NCI-H187 treated with DMSO at 0.1 percent for 48 hours (cell line): ENCODE measurements at regions not wholly inside any gene's neighbourhood (a gene's known extent, or its start where the extent isn't known, plus 50 kb on each side); places are given as distances from the start of the nearest gene placed in this dataset.
"Not testable (repeated sequence)": the region's sequence is repeated elsewhere in the genome, so short reads cannot be mapped to it uniquely, and the experiment has no call there.

Experiments
- DNase-seq: peaks from one replicate; lab custom pipeline; 2025; lab: John Stamatoyannopoulos, UW

- no peak for DNase-seq
Observed at GRCh38 chr14:34300330-34300729, 161.7 kb downstream of the SPTSSA start.

GRCh38 chr14:34299360-34299759 lies 162.7 kb downstream of the SPTSSA start:
- no peak for DNase-seq

GRCh38 chr14:34297786-34298520 lies 164.1 kb downstream of the SPTSSA start:
- no peak for DNase-seq

GRCh38 chr14:34283590-34283989 lies 178.4 kb downstream of the SPTSSA start:
- DNase-seq: no peak

- no peak for DNase-seq
Observed at GRCh38 chr14:34277191-34277590, 184.8 kb downstream of the SPTSSA start.

- DNase-seq: no peak
Observed at GRCh38 chr14:34275530-34275929, 186.5 kb downstream of the SPTSSA start.

GRCh38 chr14:34275078-34275477 lies 187.0 kb downstream of the SPTSSA start:
- no peak for DNase-seq

GRCh38 chr14:34273716-34274115 lies 188.3 kb downstream of the SPTSSA start:
- DNase-seq: not testable (repeated sequence)

GRCh38 chr14:34270361-34270760 lies 191.7 kb downstream of the SPTSSA start:
- DNase-seq: no peak

GRCh38 chr14:34266344-34266743 lies 195.7 kb downstream of the SPTSSA start:
- DNase-seq: no peak

- DNase-seq: no peak
Observed at GRCh38 chr14:34262127-34262910, 199.7 kb downstream of the SPTSSA start.

GRCh38 chr14:34259996-34260395 lies 202.0 kb downstream of the SPTSSA start:
- no peak for DNase-seq

- no peak for DNase-seq
Observed at GRCh38 chr14:34258318-34258717, 203.7 kb downstream of the SPTSSA start.

GRCh38 chr14:34257505-34257904 lies 204.5 kb downstream of the SPTSSA start:
- no peak for DNase-seq

- DNase-seq: no peak
Observed at GRCh38 chr14:34256223-34256622, 205.8 kb downstream of the SPTSSA start.

- no peak for DNase-seq
Observed at GRCh38 chr14:34254571-34254970, 207.5 kb downstream of the SPTSSA start.

- no peak for DNase-seq
Observed at GRCh38 chr14:34254031-34254430, 208.0 kb downstream of the SPTSSA start.

- DNase-seq: no peak
Observed at GRCh38 chr14:34252227-34252626, 209.8 kb downstream of the SPTSSA start.

- no peak for DNase-seq
Observed at GRCh38 chr14:34251662-34252061, 210.4 kb downstream of the SPTSSA start.

- no peak for DNase-seq
Observed at GRCh38 chr14:34250959-34251358, 211.1 kb downstream of the SPTSSA start.

GRCh38 chr14:34247605-34248004 lies 214.4 kb downstream of the SPTSSA start:
- no peak for DNase-seq

- no peak for DNase-seq
Observed at GRCh38 chr14:34246206-34246605, 215.8 kb downstream of the SPTSSA start.

GRCh38 chr14:34243401-34243800 lies 218.6 kb downstream of the SPTSSA start:
- no peak for DNase-seq
